ENCODE measurements at regions not wholly inside any gene's neighbourhood (a gene's known extent, or its start where the extent isn't known, plus 50 kb on each side); places are given as distances from the start of the nearest gene placed in this dataset.

- no peak for DNase-seq (ENCODE audit: low read depth)
Measured at GRCh38 chr4:14096396-14096965, 469.0 kb upstream of the BOD1L1 start.

GRCh38 chr4:14100349-14100748 is 472.8 kb upstream of the BOD1L1 start:
- no peak for DNase-seq (ENCODE audit: low read depth)

- DNase-seq (ENCODE audit: low read depth) = peak; percentile 76
Measured at GRCh38 chr4:14110407-14110806, 482.9 kb upstream of the BOD1L1 start.

- DNase-seq (ENCODE audit: low read depth) = no peak
Measured at GRCh38 chr4:14111730-14112181, 484.2 kb upstream of the BOD1L1 start.

GRCh38 chr4:14115106-14115505 is 487.6 kb upstream of the BOD1L1 start:
- DNase-seq (ENCODE audit: low read depth) = no peak

GRCh38 chr4:14117575-14118238 is 490.2 kb upstream of the BOD1L1 start:
- DNase-seq (ENCODE audit: low read depth) = no peak

- no peak for DNase-seq (ENCODE audit: low read depth)
Measured at GRCh38 chr4:14124816-14125215, 497.3 kb upstream of the BOD1L1 start.

GRCh38 chr4:14125375-14126129 is 498.0 kb upstream of the BOD1L1 start:
- no peak for DNase-seq (ENCODE audit: low read depth)

GRCh38 chr4:14130551-14130950 is 503.0 kb upstream of the BOD1L1 start:
- DNase-seq (ENCODE audit: low read depth) = no peak

- no peak for DNase-seq (ENCODE audit: low read depth)
Measured at GRCh38 chr4:14131335-14131734, 503.8 kb upstream of the BOD1L1 start.

- no peak for DNase-seq (ENCODE audit: low read depth)
Measured at GRCh38 chr4:14132301-14132700, 504.8 kb upstream of the BOD1L1 start.

GRCh38 chr4:14138106-14138505 is 510.6 kb upstream of the BOD1L1 start:
- no peak for DNase-seq (ENCODE audit: low read depth)

GRCh38 chr4:14143892-14144291 is 516.4 kb upstream of the BOD1L1 start:
- peak; percentile 37 for DNase-seq (ENCODE audit: low read depth)

GRCh38 chr4:14149176-14150053 is 521.9 kb upstream of the BOD1L1 start:
- peak; percentile 36 for DNase-seq (ENCODE audit: low read depth)

GRCh38 chr4:14151101-14151500 is 523.6 kb upstream of the BOD1L1 start:
- DNase-seq (ENCODE audit: low read depth) = no peak

GRCh38 chr4:14152834-14153519 is 525.5 kb upstream of the BOD1L1 start:
- DNase-seq (ENCODE audit: low read depth) = peak; percentile 30

- DNase-seq (ENCODE audit: low read depth) = no peak
Measured at GRCh38 chr4:14155803-14156202, 528.3 kb upstream of the BOD1L1 start.

GRCh38 chr4:14157262-14157661 is 529.7 kb upstream of the BOD1L1 start:
- no peak for DNase-seq (ENCODE audit: low read depth)

GRCh38 chr4:14165222-14165920 is 537.8 kb upstream of the BOD1L1 start:
- no peak for DNase-seq (ENCODE audit: low read depth)

- peak; percentile 67 for DNase-seq (ENCODE audit: low read depth)
Measured at GRCh38 chr4:14167876-14168510, 540.5 kb upstream of the BOD1L1 start.

Measured in renal cortical epithelial cell (primary cell).